ENCODE measurements at regions not wholly inside any gene's neighbourhood (a gene's known extent, or its start where the extent isn't known, plus 50 kb on each side); places are given as distances from the start of the nearest gene placed in this dataset.

DNA sequence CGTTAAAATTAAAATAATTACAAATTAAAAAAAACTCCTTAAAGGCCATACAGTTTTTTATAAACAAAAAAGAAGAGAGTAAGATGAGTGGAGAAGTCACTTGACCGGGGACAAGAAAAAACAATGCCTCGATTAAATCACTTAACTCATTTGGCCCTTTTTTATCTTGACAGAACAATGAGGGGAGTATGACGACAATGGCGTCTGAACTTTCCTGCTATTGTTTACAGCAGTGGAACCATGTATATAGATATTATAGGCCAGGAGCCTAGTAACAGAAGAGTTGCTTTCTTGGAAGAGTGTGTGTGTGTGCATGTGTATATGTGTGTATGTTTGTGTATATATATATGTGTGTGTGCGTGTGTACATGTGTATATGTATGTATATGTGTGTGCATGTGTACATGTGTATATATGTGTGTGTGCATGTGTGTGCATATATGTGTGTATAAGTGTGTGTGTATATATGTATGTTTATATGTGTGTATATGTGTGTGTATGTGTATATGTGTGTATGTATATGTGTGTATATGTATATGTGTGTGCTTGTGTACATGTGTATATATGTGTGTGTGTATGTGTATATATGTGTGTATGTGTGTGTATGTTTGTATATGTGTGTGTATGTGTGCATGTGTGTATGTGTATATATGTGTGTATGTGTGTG is 153.4 kb upstream of the FAT1 start:
- Histone ChIP-seq H3K4me1 (no peaks in the 10 kb centered on the region), H3K27ac (no peak overlapping the region), H3K36me3 (ENCODE audit: insufficient read depth in 1 of 2, low read depth in 1 of 2) (no peaks in the 10 kb centered on the region), H3K4me3 (no peak overlapping the region), H3K27me3 (ENCODE audit: insufficient read depth in 3 of 3, low read length in 2 of 3) (no peaks in the 10 kb centered on the region), H3K9me3 (no peaks in the 10 kb centered on the region)
- TF ChIP-seq CTCF (IDR thresholded peaks at IDR 0.05): no peak
- no peak for ATAC-seq
- intact Hi-C loops (cut with DNase I): no loop called here
- WGBS, 3 donors: 81 to 85% (median 84%) methylated on average over 6 of the region's 6 CpGs
- no peak for DNase-seq

DNA sequence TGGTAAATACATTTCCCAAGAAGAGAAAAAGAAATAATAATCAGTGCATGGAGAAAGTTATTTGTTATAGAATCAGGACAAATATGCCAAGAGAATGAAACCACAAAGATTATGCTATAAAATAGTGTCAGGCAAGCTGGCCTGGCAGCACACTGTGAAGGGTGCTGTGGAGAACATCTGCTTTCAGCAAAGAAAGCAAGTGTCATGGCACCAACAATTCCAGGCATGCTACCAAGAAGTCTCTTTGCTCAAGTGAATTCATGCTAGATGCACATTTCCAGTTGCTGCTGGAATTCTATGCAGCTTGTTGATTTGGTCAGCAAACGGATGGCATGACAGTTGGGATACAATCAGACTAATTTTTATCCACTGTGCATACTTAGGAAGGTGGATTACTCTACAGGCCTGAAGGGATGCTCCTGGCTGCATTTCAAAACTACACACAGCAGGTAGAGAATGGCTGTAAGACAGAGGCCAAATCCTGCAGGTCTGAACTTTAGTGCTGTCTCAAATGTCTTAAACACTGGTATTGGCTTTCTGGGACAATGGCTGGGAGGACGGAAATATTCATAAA is 154.6 kb upstream of the FAT1 start:
- ATAC-seq (no peak), DNase-seq (no peak)
- WGBS, 3 donors: 53 to 76% (median 63%) methylated on average over 2 of the region's 2 CpGs
- H3K4me3 ChIP-seq: no peak overlapping the region
- H3K27ac ChIP-seq: no peak overlapping the region
- intact Hi-C loops (cut with DNase I): no loop called here
- H3K27me3 ChIP-seq (ENCODE audit: insufficient read depth in 3 of 3, low read length in 2 of 3): no peaks in the 10 kb centered on the region
- H3K9me3 ChIP-seq: no peaks in the 10 kb centered on the region
- no peak for TF ChIP-seq CTCF (IDR thresholded peaks at IDR 0.05)
- no peaks in the 10 kb centered on the region for H3K36me3 ChIP-seq (ENCODE audit: insufficient read depth in 1 of 2, low read depth in 1 of 2)
- H3K4me1 ChIP-seq: no peaks in the 10 kb centered on the region

DNA sequence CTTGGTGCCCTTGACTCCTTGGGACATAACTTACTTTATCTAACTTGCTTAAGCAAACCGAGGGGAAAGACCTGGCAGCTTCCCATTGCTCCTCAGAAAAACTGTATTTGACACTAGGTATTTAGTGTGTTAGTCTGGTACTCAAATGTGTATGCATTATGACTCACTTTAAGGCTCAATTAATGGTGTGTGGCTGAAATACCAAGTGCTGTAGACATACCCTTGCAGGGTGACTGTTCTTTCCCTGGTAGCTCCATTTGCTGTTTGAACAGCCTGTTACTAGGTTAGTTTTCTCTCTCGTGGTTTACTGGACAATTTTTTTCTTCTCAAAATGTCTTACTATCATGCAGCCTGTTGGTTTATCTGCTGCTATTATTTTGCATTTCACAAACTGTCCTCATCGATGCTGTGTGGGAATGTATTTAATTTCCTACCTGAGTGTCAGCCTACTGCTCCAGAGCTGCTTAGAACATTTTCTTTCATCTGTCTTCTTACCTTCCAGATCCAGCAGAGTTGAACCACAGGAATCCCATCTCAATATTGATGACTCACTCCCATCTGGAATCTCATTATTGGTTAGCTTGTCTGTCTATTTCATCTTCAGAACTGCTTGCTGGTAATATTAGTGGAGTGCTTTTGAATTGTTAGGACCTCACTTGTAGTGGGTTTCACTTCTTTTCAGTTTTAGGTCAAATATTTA is 158.0 kb upstream of the FAT1 start:
- no peaks in the 10 kb centered on the region for H3K4me1 ChIP-seq
- no peaks in the 10 kb centered on the region for H3K36me3 ChIP-seq (ENCODE audit: insufficient read depth in 1 of 2, low read depth in 1 of 2)
- no peaks in the 10 kb centered on the region for H3K27me3 ChIP-seq (ENCODE audit: insufficient read depth in 3 of 3, low read length in 2 of 3)
- DNase-seq: no peak
- no peak overlapping the region for H3K27ac ChIP-seq
- no peak overlapping the region for H3K4me3 ChIP-seq
- intact Hi-C loops (cut with DNase I): no loop called here
- TF ChIP-seq CTCF (IDR thresholded peaks at IDR 0.05): no peak
- H3K9me3 ChIP-seq: no peaks in the 10 kb centered on the region
- no peak for ATAC-seq
- WGBS, 3 donors: 74 to 87% (median 75%) methylated on average over 3 of the region's 3 CpGs

DNA sequence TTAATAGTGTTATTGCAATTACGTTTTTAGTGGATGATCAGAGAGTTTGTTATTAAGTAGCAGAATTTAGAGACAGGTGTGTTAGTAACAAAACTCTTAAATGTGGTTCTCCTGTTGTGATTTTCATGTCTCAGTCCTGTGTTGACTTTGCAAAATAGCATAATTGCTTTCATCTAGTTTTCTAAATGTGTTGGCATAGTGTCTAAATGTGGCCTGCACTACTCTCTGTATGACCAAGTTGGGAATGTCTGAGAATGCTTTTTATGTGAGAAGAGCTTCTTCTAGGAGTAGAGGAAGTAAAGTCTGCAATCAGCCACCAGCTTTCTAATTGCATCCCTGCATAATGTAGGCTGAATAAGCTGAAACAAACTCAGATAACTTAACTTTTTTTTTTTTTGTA is 158.6 kb upstream of the FAT1 start:
- no peak for DNase-seq
- H3K27me3 ChIP-seq (ENCODE audit: insufficient read depth in 3 of 3, low read length in 2 of 3): no peaks in the 10 kb centered on the region
- H3K27ac ChIP-seq: no peak overlapping the region
- no peak for ATAC-seq
- H3K4me3 ChIP-seq: no peak overlapping the region
- no peaks in the 10 kb centered on the region for H3K9me3 ChIP-seq
- H3K36me3 ChIP-seq (ENCODE audit: insufficient read depth in 1 of 2, low read depth in 1 of 2): no peaks in the 10 kb centered on the region
- no peaks in the 10 kb centered on the region for H3K4me1 ChIP-seq
- intact Hi-C loops (cut with DNase I): no loop called here
- TF ChIP-seq CTCF (IDR thresholded peaks at IDR 0.05): no peak
- 78 to 81% (median 80%) methylated on average over 1 of the region's 1 CpG for WGBS, 3 donors

All from psoas muscle (tissue), 7 donors.